ENCODE measurements at regions not wholly inside any gene's neighbourhood (a gene's known extent, or its start where the extent isn't known, plus 50 kb on each side); places are given as distances from the start of the nearest gene placed in this dataset.
A peak's percentile ranks its signal among the peaks of the same experiment; 100 is the strongest.
"Not testable (repeated sequence)": the region's sequence is repeated elsewhere in the genome, so short reads cannot be mapped to it uniquely, and the experiment has no call there.

- DNase-seq = no peak
Observed at GRCh38 chr3:34547297-34547920, 749.0 kb downstream of the PDCD6IP start.

GRCh38 chr3:34567266-34567665 is 768.8 kb downstream of the PDCD6IP start:
- DNase-seq = no peak

- no peak for DNase-seq
Observed at GRCh38 chr3:34568766-34569165, 770.3 kb downstream of the PDCD6IP start.

- DNase-seq = no peak
Observed at GRCh38 chr3:34569437-34569836, 771.0 kb downstream of the PDCD6IP start.

GRCh38 chr3:34570916-34571705 is 772.7 kb downstream of the PDCD6IP start:
- no peak for DNase-seq

- no peak for DNase-seq
Observed at GRCh38 chr3:34571714-34572113, 773.3 kb downstream of the PDCD6IP start.

- no peak for DNase-seq
Observed at GRCh38 chr3:34575776-34576175, 777.3 kb downstream of the PDCD6IP start.

- no peak for DNase-seq
Observed at GRCh38 chr3:34582055-34582454, 783.6 kb downstream of the PDCD6IP start.

GRCh38 chr3:34583451-34583850 is 785.0 kb downstream of the PDCD6IP start:
- DNase-seq = no peak

GRCh38 chr3:34584971-34585370 is 786.5 kb downstream of the PDCD6IP start:
- no peak for DNase-seq

- no peak for DNase-seq
Observed at GRCh38 chr3:34599595-34599994, 801.2 kb downstream of the PDCD6IP start.

- DNase-seq = no peak
Observed at GRCh38 chr3:34619990-34620389, 821.6 kb downstream of the PDCD6IP start.

- no peak for DNase-seq
Observed at GRCh38 chr3:34626699-34627098, 828.3 kb downstream of the PDCD6IP start.

- DNase-seq = no peak
Observed at GRCh38 chr3:34634939-34635338, 836.5 kb downstream of the PDCD6IP start.

- DNase-seq = no peak
Observed at GRCh38 chr3:34635352-34635850, 837.0 kb downstream of the PDCD6IP start.

- DNase-seq = no peak
Observed at GRCh38 chr3:34646911-34647460, 848.6 kb downstream of the PDCD6IP start.

GRCh38 chr3:34650131-34650530 is 851.7 kb downstream of the PDCD6IP start:
- no peak for DNase-seq

- no peak for DNase-seq
Observed at GRCh38 chr3:34668915-34669314, 870.5 kb downstream of the PDCD6IP start.

- DNase-seq = no peak
Observed at GRCh38 chr3:34669490-34669889, 871.1 kb downstream of the PDCD6IP start.

- DNase-seq = peak; percentile 29
Observed at GRCh38 chr3:34675383-34676120, 877.1 kb downstream of the PDCD6IP start.

- peak; percentile 18 for DNase-seq
Observed at GRCh38 chr3:34676436-34676835, 878.0 kb downstream of the PDCD6IP start.

- no peak for DNase-seq
Observed at GRCh38 chr3:34678575-34678974, 880.1 kb downstream of the PDCD6IP start.

GRCh38 chr3:34679055-34679454 is 880.6 kb downstream of the PDCD6IP start:
- not testable (repeated sequence) for DNase-seq
